Left renal cortex interstitium (tissue), 4 donors: ENCODE measurements at regions not wholly inside any gene's neighbourhood (a gene's known extent, or its start where the extent isn't known, plus 50 kb on each side); places are given as distances from the start of the nearest gene placed in this dataset.
"Not testable (repeated sequence)": the region's sequence is repeated elsewhere in the genome, so short reads cannot be mapped to it uniquely, and the experiment has no call there.

Experiments used
- DNase-seq, 4 donors: peaks; one replicate each; pipeline ENCODE4 v3.0.0-alpha.2; 2013; ENCODE audit warnings: low read depth in 4 of 4, low spot score in 2 of 4, missing footprints in 1 of 4

DNA sequence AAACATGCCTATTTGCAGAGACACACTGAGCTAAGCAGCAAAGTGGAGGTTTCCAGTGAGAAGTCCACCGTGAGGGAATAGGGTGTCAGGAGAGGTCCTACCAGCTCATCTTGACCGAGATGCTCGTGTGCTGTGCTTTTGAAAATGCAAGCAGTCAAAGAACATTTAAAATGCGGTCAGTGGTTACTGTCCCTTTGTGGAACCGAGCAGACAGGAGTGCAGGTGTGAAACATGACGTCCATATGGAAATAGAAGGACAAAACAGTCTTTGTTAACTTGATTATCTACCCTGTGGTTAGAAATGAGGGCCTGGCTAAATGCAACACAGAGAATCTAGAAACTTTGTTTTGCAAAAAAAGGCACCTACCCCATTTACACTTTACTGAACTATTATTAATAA lies 473.3 kb downstream of the SPATA31A6 start:
- not testable (repeated sequence) for DNase-seq

DNA sequence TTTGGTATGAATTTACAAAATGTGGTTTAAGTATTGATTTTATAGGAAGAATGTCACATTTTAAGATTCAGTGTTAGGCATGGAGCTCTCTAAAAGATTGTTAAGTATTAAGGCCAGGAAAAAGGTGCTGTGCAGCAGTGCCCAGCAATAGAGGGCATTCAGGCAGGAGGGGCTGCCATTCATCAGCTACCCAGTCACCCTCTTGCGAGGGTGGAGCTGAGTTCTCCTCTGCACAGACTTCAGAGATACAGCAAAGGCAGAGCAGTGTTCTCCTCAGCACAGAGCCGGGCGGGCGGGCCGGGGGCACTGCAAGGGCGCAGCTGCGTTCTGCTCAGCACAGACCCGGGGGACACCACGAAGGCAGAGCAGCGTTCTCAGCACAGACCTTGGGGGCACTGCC lies 474.0 kb downstream of the SPATA31A6 start:
- DNase-seq, result not testable (repeated sequence)

DNA sequence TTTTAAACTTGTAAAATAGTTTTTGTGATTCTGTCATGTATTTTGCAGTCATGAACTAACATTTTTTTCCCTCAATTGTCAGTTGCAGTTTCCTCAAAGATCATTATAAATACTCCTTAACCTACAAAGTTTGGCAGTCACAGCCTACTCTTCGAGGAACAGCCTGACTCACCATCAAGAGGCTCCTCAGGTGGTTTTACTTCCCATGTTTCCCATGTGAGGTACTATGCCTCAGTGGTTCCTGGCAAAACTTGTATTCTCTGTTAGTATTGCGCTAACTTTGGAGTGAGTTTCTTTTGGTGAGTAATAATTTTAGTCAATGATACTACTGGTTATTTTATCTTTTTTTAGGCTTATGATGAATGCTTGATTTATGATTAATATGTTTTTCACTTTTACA lies 513.7 kb downstream of the SPATA31A6 start:
- not testable (repeated sequence) for DNase-seq

DNA sequence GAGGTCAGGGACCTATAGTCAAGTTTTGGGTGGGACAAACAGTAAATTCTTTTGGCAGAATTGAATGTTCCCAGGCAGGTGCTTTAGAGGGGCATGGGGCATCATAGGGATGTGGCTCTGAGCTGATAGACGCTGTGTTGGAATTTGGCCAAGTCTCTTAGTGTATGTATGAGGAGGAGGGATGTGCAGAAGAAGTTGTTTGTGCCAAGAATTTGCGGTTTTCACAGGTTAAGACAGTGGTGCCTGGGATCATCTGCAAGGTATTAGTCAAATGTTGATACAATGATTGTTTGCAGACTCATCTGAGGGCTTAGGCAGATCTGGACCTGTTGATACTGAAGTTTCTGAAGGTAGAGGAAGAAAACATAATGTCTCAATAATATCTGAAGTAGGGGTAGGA lies 519.4 kb downstream of the SPATA31A6 start:
- DNase-seq, result not testable (repeated sequence)

DNA sequence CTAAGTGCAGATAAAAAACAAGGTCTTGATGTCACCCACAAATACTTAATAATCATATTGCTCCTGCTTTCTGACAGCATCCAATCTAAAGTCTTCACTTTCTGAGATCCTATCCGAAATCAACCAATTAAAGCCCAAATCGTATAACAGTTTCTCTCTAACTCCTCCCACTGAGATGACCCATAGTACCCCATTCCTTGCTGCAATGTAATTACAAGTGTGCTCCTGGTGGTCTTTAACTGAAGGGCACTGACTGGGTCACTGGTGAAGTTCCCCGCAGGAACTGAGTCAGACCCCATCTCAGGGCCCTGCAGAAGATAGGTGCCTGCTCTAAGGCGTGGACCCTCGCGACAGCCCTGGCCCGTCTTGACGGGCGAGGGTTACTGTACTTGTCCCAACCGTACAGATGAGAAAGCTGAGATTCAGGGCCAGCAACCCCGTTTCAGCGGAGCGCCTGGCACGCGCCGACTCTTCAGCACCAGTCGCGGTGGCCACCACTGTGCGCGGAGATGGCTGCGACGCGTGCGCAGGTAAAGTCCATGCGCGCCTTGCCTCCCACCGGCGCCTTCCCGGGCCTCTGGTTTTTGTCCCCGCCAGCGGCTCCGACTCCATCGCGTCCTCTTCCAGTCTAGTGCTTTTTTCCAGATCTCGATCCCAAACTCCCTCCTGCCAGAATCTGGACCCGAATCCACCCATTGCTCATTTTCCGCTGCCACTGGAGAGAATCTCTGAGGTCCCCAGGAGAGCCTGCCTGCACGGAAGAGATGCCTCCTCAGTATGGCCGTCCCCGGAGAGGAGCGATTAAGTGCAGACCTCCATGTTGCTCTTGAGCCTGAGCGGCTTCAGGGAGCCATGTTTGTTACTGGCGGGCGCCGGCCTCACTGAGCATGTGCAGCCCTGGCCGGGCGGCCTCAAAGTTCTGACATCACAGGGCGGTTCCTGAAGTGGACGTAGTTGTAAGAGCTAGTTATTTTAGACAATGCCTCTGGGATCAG lies 541.7 kb downstream of the SPATA31A6 start:
- not testable (repeated sequence) for DNase-seq

DNA sequence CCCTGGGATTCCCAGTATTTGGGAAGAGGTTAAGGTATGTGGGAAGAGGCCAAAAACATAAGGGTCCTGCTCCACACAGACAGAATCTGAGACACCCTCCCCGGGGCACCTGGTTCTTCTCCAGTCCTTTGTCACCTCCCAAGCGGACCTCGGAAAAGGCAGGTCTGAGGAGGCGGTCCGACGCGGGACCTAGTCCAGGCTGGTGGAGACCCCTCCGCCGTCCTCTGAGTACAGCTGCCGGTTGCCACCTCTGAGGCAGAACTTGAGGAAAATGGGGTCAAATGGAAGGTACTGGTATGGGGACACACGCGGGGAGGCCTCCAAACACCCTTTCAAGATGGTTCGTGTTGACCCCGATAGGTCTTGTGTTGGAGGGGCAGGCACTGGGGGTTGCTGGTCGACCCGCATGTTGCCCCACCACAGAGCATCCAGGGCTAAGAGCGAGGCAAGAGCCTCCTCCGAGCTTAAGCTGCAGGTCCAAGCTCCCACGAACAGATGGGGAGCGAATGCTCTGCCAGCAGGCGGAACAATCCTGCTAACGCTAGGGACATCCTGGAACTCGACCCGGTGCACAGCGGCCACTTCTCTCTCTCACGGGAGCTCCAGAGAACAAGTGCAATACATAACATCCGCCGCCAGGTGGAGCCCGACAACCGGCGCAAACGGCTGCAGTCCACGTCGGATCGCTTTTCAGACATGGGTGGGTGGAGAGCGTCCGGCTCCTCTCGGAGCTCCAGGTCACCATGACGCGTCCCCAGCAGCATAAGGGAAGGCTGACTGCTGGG lies 559.8 kb downstream of the SPATA31A6 start:
- peak in 3 of 4 donors; percentile 4 to 37 (median 9) for DNase-seq

DNA sequence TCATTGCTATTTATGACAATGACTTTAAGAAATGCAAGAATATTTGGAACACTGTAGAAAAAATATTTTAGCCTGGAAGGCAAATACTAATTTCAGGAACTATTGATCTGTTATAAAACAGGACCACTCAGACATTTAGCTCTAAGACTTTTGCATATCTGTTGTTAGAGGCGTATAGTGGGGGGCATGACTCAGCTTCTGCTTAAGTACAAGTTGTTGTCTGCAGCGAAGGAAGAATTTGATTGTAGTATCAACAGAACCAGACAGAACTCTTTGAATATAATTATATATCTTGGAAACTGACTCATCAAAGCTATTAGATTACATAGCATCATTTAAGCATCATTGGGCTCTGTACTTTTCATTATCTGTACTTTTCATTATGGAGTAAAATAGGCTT lies 573.8 kb downstream of the SPATA31A6 start:
- not testable (repeated sequence) for DNase-seq

DNA sequence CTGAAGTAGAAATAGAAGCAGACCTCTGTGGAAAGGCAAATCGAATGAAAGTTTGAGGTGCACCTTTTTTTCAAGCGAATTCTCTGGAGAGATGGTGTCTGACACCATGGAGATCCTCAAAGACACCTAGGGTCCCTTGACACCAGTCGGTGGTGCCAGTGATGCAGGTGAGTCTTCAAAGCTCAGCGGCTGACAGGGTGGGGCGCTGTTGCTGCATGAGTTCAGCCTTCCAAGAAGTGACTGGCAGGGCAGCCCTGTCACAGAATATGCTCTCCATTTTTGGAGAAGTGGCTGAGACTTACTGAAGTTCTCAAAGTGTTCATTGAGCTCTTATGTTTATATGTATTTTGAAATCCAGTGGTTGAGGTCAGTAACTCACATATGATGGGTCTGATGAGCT lies 575.9 kb downstream of the SPATA31A6 start:
- not testable (repeated sequence) for DNase-seq

DNA sequence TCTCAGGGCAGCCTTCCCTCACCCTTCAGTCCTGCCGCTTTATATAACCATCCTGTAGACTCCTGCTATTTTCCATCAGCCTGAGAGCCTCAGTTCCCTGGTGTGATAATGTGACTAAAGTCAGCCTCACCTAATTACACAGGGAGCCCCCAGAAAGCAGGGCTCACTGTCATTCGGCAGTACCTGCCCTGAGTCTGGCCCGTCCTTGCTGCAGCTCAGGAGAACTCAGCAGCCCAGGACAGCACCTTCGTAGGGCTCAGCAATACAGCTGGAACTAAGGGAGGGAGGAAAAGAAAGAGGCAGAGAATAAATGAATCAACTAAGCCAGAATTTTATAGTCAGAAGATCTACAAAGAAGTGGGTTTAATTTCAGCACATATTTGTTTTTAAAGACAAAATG lies 598.7 kb downstream of the SPATA31A6 start:
- not testable (repeated sequence) for DNase-seq

DNA sequence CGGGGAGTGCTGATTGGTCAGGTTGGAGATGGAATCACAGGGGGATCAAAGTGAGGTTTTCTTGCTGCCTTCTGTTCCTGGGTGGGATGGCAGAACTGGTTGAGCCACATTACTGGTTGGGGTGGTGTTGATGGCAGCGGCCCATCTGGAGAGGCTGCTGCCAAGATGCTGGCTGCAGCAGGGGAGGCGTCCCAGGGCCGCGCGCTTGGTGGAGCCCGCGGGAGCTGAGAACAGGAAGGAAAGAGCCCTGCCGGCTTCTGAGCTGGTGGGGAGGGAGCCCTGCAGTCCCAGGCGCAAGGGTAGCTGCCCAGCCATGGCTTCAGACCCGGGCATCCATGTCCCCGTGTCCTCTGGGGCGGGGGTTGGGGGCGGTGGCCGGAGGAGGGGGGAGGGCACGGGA lies 609.3 kb downstream of the SPATA31A6 start:
- DNase-seq, result not testable (repeated sequence)

DNA sequence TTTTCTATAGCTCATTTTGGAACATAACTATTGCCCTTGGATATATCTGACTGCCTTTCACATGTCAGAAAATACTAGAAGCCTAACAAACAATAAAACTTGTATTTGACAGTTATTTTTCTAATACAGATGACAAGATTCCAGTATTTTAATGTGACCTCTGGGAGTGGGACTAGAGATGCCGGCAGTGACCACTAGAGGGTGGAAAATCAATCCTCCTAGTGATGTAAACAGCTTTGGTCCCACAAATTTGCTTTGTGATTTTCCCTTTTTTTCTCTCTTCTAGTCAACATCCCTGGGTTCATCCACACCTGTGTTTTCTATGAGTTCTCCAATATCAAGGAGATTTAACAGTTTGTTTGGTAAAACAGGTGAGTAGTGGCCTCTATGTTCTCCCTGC lies 615.1 kb downstream of the SPATA31A6 start:
- DNase-seq, result not testable (repeated sequence)

DNA sequence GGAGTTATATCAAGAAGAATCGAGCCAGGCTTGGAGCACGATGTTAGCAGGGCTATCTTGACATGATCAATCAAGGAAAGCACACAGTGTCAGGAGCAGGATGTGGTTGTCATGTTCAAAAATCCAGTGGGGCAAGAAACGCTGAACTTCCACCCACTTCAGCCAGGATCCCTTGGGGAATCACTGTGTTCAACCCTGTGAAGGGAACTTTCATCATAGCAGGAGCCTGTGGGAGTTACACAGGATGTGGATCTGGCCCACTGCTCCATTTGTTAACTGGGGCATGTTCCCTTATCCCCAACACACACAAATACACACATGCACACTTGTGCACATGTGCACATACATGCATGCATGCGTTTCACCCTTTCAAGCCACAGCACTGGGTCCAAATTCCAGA lies 619.3 kb downstream of the SPATA31A6 start:
- not testable (repeated sequence) for DNase-seq

DNA sequence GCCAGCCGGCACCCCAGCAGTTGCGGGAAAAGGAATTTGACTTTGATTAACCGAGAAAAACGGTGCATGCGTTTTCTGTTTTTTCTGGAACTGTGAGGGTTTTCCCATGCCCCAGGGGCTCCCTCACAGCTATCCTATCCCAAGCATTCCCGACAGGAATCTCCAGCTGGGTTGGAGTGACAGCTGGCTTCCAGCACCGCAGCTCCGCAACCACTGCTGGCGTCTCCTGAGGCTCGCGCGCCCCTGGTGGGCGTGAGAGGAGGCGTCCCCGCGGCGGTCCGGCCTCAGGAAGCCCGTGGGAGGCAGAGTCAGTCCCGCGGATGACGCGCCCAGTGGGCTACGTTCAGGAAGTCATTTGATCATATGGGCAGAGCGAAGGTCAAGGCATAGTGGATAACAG lies 623.2 kb downstream of the SPATA31A6 start:
- DNase-seq, result not testable (repeated sequence)

DNA sequence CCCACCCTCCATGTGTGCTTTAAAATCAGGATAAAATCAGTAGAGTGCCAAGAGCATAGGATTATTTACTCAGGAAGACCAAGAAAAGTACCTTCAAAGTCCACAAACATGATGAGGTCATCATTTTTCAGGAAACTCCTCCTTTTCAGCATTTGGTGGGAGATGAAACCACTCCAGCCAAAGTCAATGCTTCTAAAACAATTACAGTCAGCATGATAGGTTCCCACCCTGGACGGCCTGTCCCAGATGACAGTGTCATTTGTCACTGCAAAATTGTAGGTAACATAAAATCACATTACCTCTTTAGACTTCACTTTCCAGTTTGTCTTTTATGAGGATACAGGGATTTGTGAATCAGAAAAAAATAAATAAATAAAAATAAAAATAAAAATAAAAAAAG lies 638.0 kb downstream of the SPATA31A6 start:
- DNase-seq, result not testable (repeated sequence)

DNA sequence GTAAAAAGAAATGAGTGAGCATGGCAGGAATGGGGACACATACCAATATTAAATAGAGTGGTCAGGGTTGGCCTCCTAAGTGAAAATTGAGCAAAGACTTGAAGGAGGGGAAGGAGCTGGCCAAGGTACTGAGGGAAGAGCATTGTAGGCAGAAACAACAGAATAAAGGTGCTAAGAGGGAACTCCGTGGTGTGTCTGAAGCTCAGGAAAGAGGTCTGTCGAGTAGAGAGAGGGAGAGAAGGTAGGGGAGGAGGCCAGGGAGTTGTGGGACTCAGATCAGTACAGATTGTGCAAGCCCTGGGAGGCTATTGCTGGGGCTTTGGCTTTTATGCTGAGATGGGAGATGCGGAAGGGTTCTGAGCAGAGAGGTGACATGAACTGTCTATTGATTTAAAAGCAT lies 664.7 kb downstream of the SPATA31A6 start:
- not testable (repeated sequence) for DNase-seq

DNA sequence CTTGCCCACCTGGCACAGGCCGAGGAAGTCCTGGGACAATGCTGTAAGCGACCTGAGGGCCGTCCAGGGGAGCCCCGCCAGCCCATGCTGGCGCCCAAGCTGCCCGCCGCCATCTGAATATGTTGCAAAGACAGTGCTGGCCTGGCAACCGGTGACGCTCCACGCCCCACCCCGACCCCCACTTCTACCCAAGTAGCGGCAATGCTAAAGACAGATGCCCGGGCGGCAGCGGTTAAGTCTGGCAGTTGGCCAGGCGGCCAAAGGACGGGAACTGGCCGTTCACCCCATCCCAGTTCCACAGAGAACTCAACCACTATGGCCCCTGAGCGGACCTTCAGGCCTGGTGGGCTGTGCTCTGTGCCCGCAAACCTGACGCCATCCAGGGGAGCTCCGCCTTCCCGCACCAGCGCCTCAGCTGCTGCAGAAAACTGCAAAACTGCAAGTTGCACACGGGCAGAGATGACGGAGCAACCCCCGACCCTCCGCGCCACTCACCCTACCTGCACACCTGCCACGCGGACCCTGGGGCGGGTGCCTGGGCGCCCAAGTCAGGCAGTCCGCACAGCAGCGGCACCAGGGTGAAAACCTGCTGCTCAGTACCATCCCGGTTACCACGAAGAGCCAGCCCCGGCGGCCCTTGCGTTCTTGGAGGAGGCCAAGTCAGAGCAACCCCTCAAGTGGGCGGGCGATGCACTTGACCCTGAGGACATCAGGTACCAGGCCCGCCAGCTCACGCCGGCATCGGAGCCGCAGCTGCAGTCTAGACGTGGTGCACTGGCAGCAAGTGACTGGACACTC lies 667.6 kb downstream of the SPATA31A6 start:
- DNase-seq, result not testable (repeated sequence)

DNA sequence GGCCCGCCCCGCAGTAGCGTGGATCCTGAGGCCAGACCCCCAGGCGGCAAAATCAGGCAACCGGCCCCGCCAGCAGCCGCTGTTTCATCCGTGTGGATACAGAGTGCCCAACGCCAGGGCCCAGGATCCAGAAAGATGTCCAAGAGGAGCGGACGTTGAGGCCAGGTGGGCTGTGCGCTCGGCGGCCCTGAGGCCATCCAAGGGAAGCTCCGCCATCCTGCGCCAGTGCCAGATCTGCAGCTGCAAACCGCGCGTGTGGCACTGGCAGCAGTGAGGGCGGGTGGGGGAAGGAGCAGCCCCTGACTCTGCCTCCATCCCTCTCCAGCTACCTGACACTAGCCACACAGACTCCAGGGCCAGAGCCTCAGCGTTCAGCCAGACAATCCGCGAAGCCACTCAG lies 668.2 kb downstream of the SPATA31A6 start:
- DNase-seq, result not testable (repeated sequence)

DNA sequence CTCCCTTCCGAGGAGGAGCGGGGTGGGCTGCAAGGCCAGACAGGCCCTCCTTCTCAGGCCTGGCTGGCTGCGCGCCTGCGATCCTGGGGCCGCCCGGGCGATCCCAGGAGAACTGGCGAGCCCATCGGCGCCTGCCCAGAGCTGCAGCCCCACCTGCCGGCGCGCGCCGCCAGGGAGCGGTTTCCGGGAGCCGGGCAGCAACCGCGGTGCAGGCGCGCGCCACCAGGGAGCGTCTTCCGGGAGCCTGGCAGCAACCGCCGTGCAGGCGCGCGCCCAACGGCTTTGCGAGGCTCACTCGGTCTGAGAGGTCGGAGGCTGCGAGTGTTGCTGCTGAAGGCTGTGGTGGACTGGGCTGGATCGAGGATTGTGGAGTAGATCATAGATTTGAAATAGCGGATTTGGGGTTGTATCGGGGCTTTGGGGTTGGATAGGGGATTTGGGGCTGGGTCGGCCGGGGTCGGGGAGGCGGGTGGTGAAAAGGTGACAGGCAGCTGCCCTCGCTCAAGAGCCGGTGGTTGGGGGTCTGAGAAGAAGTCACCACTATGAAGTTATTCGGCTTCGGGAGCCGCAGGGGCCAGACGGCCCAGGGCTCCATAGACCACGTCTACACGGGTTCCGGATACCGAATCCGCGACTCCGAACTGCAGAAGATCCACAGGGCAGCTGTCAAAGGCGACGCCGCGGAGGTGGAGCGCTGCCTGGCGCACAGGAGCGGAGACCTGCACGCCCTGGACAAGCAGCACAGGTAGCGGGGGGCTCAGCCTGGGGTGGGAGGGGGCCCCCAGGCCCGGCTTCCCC lies 668.9 kb downstream of the SPATA31A6 start:
- peak in 2 of 4 donors; percentile 9 to 37 for DNase-seq

DNA sequence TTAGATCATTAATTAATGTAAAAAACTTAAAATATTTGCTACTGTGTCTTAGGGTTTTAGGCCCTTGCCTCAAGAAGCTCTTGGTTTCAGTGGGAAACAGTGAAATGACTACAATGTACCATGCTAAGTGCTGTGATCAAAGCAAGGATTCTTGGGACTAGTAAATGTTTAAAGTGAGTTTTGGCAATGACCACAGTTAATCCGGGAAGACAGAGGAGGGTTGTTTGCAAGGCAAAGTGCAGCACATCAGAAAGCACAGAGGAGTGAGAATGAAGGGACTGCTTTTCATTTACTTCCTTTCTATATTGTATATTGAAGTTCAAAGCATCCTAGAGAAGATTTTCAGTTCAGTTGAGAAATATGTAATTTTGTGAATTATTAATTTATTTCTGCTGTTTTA lies 676.7 kb downstream of the SPATA31A6 start:
- DNase-seq, result not testable (repeated sequence)

DNA sequence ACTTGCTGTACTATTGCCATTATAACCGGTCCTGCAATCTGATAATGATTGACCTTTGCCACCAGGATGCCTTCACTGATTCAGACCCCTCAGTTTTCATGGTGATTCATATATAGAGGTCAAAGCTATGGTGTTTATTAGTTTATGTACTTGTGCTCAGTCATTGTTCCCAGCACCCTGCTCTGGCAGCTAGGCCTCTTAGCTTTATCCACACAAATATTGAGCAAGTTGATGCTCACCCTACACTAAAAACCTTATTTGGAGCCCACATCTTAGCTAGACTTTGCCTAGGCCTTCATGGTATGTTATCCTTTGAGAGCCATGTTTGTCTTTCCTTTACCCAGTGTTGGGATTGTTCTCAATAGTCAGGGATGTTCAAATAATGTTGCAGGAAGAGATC lies 679.0 kb downstream of the SPATA31A6 start:
- not testable (repeated sequence) for DNase-seq
